ENCODE measurements at regions not wholly inside any gene's neighbourhood (a gene's known extent, or its start where the extent isn't known, plus 50 kb on each side); places are given as distances from the start of the nearest gene placed in this dataset.

DNA sequence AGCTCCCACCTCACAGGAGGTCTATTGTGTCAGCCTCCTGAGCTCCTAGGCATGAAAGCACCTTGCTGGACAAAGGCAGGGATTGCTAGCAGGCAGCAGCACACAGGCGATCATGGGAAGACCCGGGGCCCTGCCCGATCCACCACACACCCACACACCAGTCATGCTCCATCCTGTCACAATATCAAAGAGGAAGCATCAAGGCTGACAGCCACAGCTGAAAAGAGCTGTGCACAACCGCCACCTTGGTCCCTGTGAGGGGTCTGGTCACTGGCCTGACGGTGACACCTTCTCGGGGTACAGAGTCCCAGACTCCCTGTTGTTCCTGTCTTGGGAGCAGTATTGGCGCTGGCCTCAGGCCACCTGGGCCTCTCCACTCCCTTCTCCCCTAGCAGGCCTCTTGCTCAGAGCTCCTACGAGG is 89.7 kb upstream of the RET start:
- Histone ChIP-seq H3K79me2 (ENCODE audit: insufficient read depth, low read length) (no peaks in the 10 kb centered on the region), H3K4me3 (ENCODE audit: low read depth in 1 of 2, low read length in 2 of 2) (no peak overlapping the region), H4K20me1 (ENCODE audit: insufficient read depth, low read length) (no peaks in the 10 kb centered on the region; the same call in 1 of the 2 replicates), H3K4me1 (ENCODE audit: insufficient read depth, low read length) (no peaks in the 10 kb centered on the region), H3K9me3 (ENCODE audit: insufficient read depth, low read length, severe bottlenecking) (no peaks in the 10 kb centered on the region), H2AFZ (ENCODE audit: low read depth, low read length) (no peak overlapping the region), H3K9ac (ENCODE audit: low read depth, low read length) (no peak overlapping the region), H3K36me3 (ENCODE audit: insufficient read depth, low read length) (no peaks in the 10 kb centered on the region), H3K27ac (ENCODE audit: low read length) (no peak overlapping the region), H3K27me3 (ENCODE audit: insufficient read depth, low read length, poor library complexity) (no peaks in the 10 kb centered on the region), H3K4me2 (ENCODE audit: insufficient read depth, low read length) (no peak overlapping the region)
- DNase-seq (no peak), ATAC-seq (ENCODE audit: insufficient read depth, low read depth) (no peak)
- TF ChIP-seq, protein P1, sequence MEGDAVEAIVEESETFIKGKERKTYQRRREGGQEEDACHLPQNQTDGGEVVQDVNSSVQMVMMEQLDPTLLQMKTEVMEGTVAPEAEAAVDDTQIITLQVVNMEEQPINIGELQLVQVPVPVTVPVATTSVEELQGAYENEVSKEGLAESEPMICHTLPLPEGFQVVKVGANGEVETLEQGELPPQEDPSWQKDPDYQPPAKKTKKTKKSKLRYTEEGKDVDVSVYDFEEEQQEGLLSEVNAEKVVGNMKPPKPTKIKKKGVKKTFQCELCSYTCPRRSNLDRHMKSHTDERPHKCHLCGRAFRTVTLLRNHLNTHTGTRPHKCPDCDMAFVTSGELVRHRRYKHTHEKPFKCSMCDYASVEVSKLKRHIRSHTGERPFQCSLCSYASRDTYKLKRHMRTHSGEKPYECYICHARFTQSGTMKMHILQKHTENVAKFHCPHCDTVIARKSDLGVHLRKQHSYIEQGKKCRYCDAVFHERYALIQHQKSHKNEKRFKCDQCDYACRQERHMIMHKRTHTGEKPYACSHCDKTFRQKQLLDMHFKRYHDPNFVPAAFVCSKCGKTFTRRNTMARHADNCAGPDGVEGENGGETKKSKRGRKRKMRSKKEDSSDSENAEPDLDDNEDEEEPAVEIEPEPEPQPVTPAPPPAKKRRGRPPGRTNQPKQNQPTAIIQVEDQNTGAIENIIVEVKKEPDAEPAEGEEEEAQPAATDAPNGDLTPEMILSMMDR (IDR thresholded peaks at IDR 0.05; ENCODE audit: borderline replicate concordance, extremely low read depth, low read length, poor library complexity, severe bottlenecking) = no peak
- TF ChIP-seq EZH2 (IDR thresholded peaks at IDR 0.05; ENCODE audit: borderline replicate concordance, low read depth, low read length, severe bottlenecking) = no peak

DNA sequence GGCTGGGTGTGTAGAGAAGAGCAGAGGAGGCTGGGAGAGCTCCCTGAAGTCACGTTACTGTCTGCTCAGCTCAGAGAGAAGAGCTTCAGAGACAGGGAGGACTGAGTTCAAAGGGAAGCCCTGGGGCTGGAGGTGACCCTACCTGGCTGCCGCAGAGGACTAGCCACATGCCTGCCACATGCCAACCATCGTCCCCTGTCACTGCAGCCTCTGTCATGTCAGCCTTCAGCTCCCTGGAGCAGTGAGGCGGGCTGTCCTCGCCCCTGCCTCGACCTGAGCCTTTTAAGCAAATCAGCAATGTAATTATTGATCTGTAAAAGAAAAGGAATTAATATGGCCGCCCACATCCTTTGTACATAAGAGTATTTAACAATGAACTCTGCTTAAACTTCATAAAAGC is 89.3 kb upstream of the RET start:
- Histone ChIP-seq H3K79me2 (ENCODE audit: insufficient read depth, low read length) (no peaks in the 10 kb centered on the region), H3K4me1 (ENCODE audit: insufficient read depth, low read length) (no peaks in the 10 kb centered on the region), H3K4me2 (ENCODE audit: insufficient read depth, low read length) (no peak overlapping the region), H3K27ac (ENCODE audit: low read length) (no peak overlapping the region), H3K4me3 (ENCODE audit: low read depth in 1 of 2, low read length in 2 of 2) (no peak overlapping the region), H3K36me3 (ENCODE audit: insufficient read depth, low read length) (no peaks in the 10 kb centered on the region), H2AFZ (ENCODE audit: low read depth, low read length) (no peak overlapping the region), H3K9ac (ENCODE audit: low read depth, low read length) (no peak overlapping the region), H3K27me3 (ENCODE audit: insufficient read depth, low read length, poor library complexity) (no peaks in the 10 kb centered on the region), H4K20me1 (ENCODE audit: insufficient read depth, low read length) (no peaks in the 10 kb centered on the region; the same call in 1 of the 2 replicates), H3K9me3 (ENCODE audit: insufficient read depth, low read length, severe bottlenecking) (no peaks in the 10 kb centered on the region)
- ATAC-seq (ENCODE audit: insufficient read depth, low read depth) (no peak), DNase-seq (no peak)
- TF ChIP-seq, protein P1 (IDR thresholded peaks at IDR 0.05; ENCODE audit: borderline replicate concordance, extremely low read depth, low read length, poor library complexity, severe bottlenecking) = no peak
- no peak for TF ChIP-seq EZH2 (IDR thresholded peaks at IDR 0.05; ENCODE audit: borderline replicate concordance, low read depth, low read length, severe bottlenecking)

DNA sequence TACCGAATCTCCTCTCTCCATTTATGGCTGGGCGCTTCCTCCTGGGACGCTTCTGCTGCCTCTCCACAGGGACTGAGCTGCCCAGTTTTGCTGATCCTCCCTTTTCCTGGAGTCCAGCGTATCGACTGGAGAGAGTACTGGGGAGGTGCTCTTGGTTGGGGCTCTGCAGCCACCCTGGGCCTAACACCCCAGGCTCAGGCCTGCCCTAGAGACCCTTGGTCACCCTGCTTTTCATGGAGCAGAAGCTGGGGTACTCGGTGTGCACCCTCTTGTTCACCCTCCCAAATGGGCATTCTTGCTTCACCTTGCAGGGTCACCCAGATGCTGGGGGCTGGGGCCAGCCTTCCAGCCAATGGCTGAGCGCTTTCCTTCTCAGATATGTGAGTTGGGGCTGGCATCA is 88.8 kb upstream of the RET start:
- no peaks in the 10 kb centered on the region for H3K4me1 ChIP-seq (ENCODE audit: insufficient read depth, low read length)
- DNase-seq = no peak
- H3K9me3 ChIP-seq (ENCODE audit: insufficient read depth, low read length, severe bottlenecking) = no peaks in the 10 kb centered on the region
- H3K9ac ChIP-seq (ENCODE audit: low read depth, low read length) = no peak overlapping the region
- no peak for ATAC-seq (ENCODE audit: insufficient read depth, low read depth)
- no peaks in the 10 kb centered on the region for H3K27me3 ChIP-seq (ENCODE audit: insufficient read depth, low read length, poor library complexity)
- no peak overlapping the region for H3K27ac ChIP-seq (ENCODE audit: low read length)
- H3K36me3 ChIP-seq (ENCODE audit: insufficient read depth, low read length) = no peaks in the 10 kb centered on the region
- no peaks in the 10 kb centered on the region; the same call in 1 of the 2 replicates for H4K20me1 ChIP-seq (ENCODE audit: insufficient read depth, low read length)
- H3K4me3 ChIP-seq (ENCODE audit: low read depth in 1 of 2, low read length in 2 of 2) = no peak overlapping the region
- no peak overlapping the region for H2AFZ ChIP-seq (ENCODE audit: low read depth, low read length)
- no peak for TF ChIP-seq EZH2 (IDR thresholded peaks at IDR 0.05; ENCODE audit: borderline replicate concordance, low read depth, low read length, severe bottlenecking)
- TF ChIP-seq, protein P1 (IDR thresholded peaks at IDR 0.05; ENCODE audit: borderline replicate concordance, extremely low read depth, low read length, poor library complexity, severe bottlenecking) = no peak
- no peaks in the 10 kb centered on the region for H3K79me2 ChIP-seq (ENCODE audit: insufficient read depth, low read length)
- H3K4me2 ChIP-seq (ENCODE audit: insufficient read depth, low read length) = no peak overlapping the region

All from DND-41 (cell line).